Ishikawa (cell line): ENCODE measurements at regions not wholly inside any gene's neighbourhood (a gene's known extent, or its start where the extent isn't known, plus 50 kb on each side); places are given as distances from the start of the nearest gene placed in this dataset.

Experiments
- CEBPB ChIP-seq: IDR thresholded peaks from 2 replicates; pipeline ENCODE4 v1.6.1; 2012
- CREB1 ChIP-seq: IDR thresholded peaks from 2 replicates; pipeline ENCODE4 v1.6.1; 2012; ENCODE audit warnings: low read depth
- EGR1 ChIP-seq: IDR thresholded peaks from 2 replicates; pipeline ENCODE4 v1.6.1; 2012
- EP300 ChIP-seq: IDR thresholded peaks from 2 replicates; pipeline ENCODE4 v1.6.1; 2012; ENCODE audit warnings: borderline replicate concordance
- FOXM1 ChIP-seq: IDR thresholded peaks from 2 replicates; pipeline ENCODE4 v1.6.1; 2012; ENCODE audit warnings: low read depth, borderline replicate concordance
- MAX ChIP-seq: IDR thresholded peaks from 2 replicates; pipeline ENCODE4 v1.6.1; 2012
- NFIC ChIP-seq: IDR thresholded peaks from 2 replicates; pipeline ENCODE4 v1.6.1; 2012
- RAD21 ChIP-seq: IDR thresholded peaks from 2 replicates; pipeline ENCODE4 v1.6.1; 2012; ENCODE audit warnings: low read depth
- REST ChIP-seq: IDR thresholded peaks from 2 replicates; pipeline ENCODE4 v1.6.1; 2012; ENCODE audit warnings: low read depth, mild to moderate bottlenecking
- TAF1 ChIP-seq: IDR thresholded peaks from 2 replicates; pipeline ENCODE4 v1.6.1; 2012; ENCODE audit warnings: low read depth, mild to moderate bottlenecking
- TCF12 ChIP-seq: IDR thresholded peaks from 2 replicates; pipeline ENCODE4 v1.6.1; 2012; ENCODE audit warnings: low read depth
- TEAD4 ChIP-seq: IDR thresholded peaks from 2 replicates; pipeline ENCODE4 v1.6.1; 2012
- USF1 ChIP-seq: IDR thresholded peaks from 2 replicates; pipeline ENCODE4 v1.6.1; 2012
- YY1 ChIP-seq: IDR thresholded peaks from 2 replicates; pipeline ENCODE4 v1.6.1; 2012; ENCODE audit warnings: low read depth
- ZBTB7A ChIP-seq: IDR thresholded peaks from 2 replicates; pipeline ENCODE4 v1.6.1; 2012; ENCODE audit warnings: low read depth

GRCh38 chr16:86835982-86836381, 257.6 kb downstream of the FOXL1 start:
- TF ChIP-seq CREB1: no peak

- TF ChIP-seq EP300: no peak
- TF ChIP-seq RAD21: no peak
- TF ChIP-seq TAF1: no peak
- no peak for TF ChIP-seq NFIC
- TF ChIP-seq EGR1: no peak
- TF ChIP-seq REST: no peak
- TF ChIP-seq YY1: no peak
- TF ChIP-seq MAX: no peak
- TF ChIP-seq TCF12: no peak
- no peak for TF ChIP-seq CEBPB
- no peak for TF ChIP-seq ZBTB7A
- TF ChIP-seq FOXM1: no peak
- TF ChIP-seq USF1: no peak
- TF ChIP-seq TEAD4: no peak
- TF ChIP-seq CREB1: no peak
These were observed 258.3 kb downstream of the FOXL1 start for GRCh38 chr16:86836503-86837129.

- no peak for TF ChIP-seq TAF1
- no peak for TF ChIP-seq NFIC
- TF ChIP-seq RAD21: no peak
- TF ChIP-seq CEBPB: no peak
- no peak for TF ChIP-seq CREB1
- no peak for TF ChIP-seq TEAD4
- TF ChIP-seq YY1: no peak
- TF ChIP-seq EGR1: no peak
- no peak for TF ChIP-seq MAX
- no peak for TF ChIP-seq FOXM1
- TF ChIP-seq EP300: no peak
- TF ChIP-seq REST: no peak
- no peak for TF ChIP-seq USF1
- no peak for TF ChIP-seq TCF12
- no peak for TF ChIP-seq ZBTB7A
These were observed 265.5 kb downstream of the FOXL1 start for GRCh38 chr16:86843812-86844211.

- TF ChIP-seq CREB1: no peak
- no peak for TF ChIP-seq EGR1
- TF ChIP-seq REST: no peak
- TF ChIP-seq YY1: no peak
- TF ChIP-seq CEBPB: no peak
- TF ChIP-seq NFIC: no peak
- no peak for TF ChIP-seq FOXM1
- no peak for TF ChIP-seq TEAD4
- no peak for TF ChIP-seq MAX
- TF ChIP-seq ZBTB7A: no peak
- no peak for TF ChIP-seq USF1
- TF ChIP-seq RAD21: no peak
- no peak for TF ChIP-seq TCF12
- no peak for TF ChIP-seq EP300
- no peak for TF ChIP-seq TAF1
These were observed 266.3 kb downstream of the FOXL1 start for GRCh38 chr16:86844695-86845094.
